ELF-1 (cell line): ENCODE measurements at regions not wholly inside any gene's neighbourhood (a gene's known extent, or its start where the extent isn't known, plus 50 kb on each side); places are given as distances from the start of the nearest gene placed in this dataset.
"Not testable (repeated sequence)": the region's sequence is repeated elsewhere in the genome, so short reads cannot be mapped to it uniquely, and the experiment has no call there.

Experiments used
- DNase-seq: peaks from one replicate; pipeline ENCODE4 v3.0.0-alpha.2; 2016; ENCODE audit warnings: low read depth, low spot score

GRCh38 chr12:54105809-54106208 lies 52.2 kb downstream of the HOXC4 start:
- DNase-seq = not testable (repeated sequence)

DNA sequence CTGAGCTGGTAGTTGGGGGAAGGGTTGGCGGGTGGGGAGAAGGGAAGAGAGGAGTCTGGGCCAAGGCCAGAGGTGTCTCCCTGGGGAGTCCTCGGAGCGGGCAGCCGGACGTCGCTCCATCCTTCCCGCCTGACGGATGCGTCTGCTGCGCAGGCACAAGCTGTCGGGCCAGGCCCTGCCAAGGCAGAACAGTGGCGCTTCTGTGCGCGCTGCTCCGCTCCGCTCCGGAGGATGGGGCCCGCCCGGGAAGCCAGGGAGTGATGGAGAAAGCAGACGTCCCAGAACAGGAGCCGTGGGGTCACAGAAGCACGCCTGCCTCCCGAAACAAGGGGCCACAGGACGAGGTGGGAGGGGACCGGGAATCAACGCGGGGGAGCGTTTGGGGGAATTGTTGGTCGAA lies 52.6 kb downstream of the HOXC4 start:
- DNase-seq = not testable (repeated sequence)

- DNase-seq = not testable (repeated sequence)
These were observed 53.4 kb downstream of the HOXC4 start for GRCh38 chr12:54106803-54107579.

GRCh38 chr12:54112336-54112735 lies 58.7 kb downstream of the HOXC4 start:
- DNase-seq = not testable (repeated sequence)

- DNase-seq = not testable (repeated sequence)
These were observed 62.4 kb downstream of the HOXC4 start for GRCh38 chr12:54116055-54116454.

- peak; percentile 51 for DNase-seq
These were observed 63.8 kb downstream of the HOXC4 start for GRCh38 chr12:54117392-54117791.

DNA sequence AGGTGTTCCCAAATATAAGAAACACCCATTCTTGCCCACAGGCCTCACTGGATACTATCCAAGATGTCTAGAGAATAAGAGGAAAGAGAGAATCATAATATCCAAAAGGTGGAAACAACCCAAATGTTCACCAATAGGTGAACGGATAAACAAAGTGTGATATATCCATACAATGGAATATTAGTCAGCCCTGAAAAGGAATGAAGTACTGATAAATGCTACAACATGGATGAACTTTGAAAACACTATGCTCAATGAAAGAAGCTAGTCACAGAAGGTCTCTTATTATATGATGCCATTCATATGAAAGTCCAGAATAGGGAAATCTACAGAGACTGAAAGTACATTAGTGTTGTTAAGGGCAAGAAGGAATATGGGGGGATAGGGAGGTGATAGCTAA lies 65.4 kb downstream of the HOXC4 start:
- DNase-seq = not testable (repeated sequence)

DNA sequence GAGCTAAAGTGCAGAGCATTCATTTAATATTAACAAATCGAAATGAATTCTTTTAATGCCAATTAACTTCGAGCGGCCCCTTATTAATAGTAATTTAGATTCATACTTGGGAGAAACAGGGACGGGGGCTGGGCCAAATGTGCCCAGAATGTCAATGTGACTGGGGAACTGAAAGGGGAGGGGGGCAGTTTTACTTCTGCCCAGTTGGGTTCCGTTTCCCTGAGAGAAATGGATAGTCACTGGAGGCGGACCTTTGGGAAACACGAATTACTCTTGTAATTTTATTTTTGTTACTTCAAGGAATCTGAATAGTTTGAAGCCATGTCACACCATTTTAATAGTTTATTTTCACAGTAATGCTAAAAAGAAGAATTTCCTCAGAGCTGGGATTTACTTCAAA lies 64.8 kb downstream of the SMUG1 start:
- DNase-seq = not testable (repeated sequence)

GRCh38 chr12:54125708-54126028 lies 63.1 kb downstream of the SMUG1 start:
- DNase-seq = not testable (repeated sequence)

- peak; percentile 24 for DNase-seq
These were observed 62.6 kb downstream of the SMUG1 start for GRCh38 chr12:54126029-54126695.

- peak; percentile 30 for DNase-seq
These were observed 61.9 kb downstream of the SMUG1 start for GRCh38 chr12:54126696-54127537.

DNA sequence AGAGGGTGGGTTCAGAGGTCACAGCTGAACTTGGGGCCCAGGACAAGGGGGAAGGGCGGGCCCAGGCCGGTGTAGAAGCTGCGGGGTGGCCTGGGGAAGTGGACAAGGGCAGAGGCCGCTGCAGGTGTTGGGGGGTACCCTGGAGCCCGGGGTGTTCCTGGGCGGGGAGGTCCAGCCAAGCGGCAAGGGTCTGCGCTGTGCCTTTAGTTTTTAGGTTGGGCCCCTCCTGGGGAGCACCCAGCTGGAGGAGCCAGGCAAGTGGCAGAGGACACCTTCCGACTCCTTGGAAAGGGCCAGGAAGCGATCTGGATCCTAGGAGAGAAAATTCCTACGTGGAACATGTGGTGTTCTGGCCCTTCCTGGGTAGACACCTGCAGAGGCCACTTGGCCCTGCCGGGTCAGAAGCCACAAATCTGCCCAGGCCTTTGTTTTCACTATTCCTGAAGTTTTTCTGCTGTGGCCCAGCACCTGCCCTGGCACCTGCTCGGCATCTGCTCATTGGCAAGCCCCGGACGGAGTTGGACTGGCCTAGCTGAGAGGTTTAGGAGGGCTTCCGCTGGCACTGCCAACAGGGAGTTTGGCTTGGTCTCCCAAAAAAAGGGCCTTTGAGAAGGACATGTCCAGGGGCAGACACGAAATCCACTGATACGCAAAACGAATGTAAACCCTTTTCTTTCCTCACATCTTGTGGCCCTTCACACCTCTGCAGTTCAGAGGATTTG lies 61.1 kb downstream of the SMUG1 start:
- DNase-seq = no peak

DNA sequence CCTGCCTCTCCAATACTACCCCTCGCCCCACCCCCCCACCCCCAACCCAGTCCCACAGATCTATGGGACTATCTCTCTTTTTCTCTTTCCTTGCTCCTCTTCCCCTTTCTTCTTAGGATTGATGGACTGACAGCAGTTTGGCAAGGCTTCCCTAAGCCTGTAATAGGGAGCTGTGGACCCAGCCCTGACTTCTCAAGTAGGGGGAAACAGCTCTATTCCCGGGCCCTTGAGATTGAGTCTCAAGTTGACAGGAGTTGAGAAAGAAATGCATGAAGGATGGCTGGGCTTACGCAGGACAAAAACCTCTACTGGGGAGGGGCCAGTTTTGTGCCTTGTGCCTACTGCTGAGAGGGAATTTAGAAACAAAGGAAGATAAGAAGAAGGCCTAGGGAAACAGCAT lies 60.4 kb downstream of the SMUG1 start:
- DNase-seq = peak; percentile 59

DNA sequence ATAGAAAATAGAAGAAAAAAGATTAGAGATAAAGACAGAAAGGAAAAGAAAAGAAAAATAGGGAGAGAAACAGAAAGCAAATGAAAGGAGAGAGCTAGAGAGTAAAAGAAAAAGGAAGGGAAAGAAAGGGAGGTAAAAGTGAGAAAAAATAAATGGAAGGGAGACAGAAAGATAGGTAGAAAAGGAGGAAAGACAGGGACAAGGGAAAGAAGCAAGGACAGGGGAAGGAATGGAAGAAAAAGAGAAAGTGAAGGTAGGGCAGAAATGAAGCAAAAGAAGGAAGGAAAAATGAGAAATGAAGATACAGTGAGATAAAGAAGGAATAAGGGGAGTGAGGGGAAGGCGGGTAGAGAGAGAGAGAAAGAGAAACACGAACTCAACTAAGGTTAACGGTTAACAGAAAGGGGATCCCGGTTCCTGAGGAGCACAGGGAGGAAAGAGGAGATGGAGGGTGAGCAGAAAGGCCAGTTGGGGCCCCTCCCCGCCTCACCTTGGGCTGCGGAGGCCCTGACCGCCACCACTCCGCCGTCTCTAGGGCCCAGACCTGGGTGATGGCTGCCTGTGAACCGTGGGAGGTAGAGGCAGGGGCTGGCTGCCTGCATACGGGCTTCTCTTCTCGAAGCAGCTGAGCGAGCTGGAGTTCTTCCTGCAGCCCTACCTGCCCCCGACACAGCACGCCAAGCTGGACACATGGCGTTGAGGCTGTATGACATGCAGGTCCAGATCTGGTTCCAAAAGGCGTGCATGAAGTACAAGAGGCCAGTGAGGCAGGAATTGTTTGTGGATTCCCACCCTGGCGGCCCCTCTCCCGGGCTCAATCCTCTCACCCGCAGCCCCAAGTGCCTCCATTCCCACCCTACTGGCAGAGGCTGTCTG lies 59.5 kb downstream of the SMUG1 start:
- DNase-seq = no peak
